SH-SY5Y (cell line): ENCODE measurements at regions not wholly inside any gene's neighbourhood (a gene's known extent, or its start where the extent isn't known, plus 50 kb on each side); places are given as distances from the start of the nearest gene placed in this dataset.

Experiments used
- GATA2 ChIP-seq: IDR thresholded peaks from 2 replicates; pipeline ENCODE4 v1.6.1; 2011; ENCODE audit warnings: mild to moderate bottlenecking, low read depth, low read length
- GATA3 ChIP-seq: IDR thresholded peaks from 2 replicates; pipeline ENCODE4 v1.6.1; 2011; ENCODE audit warnings: low read depth, mild to moderate bottlenecking, low read length, moderate library complexity

GRCh38 chr7:155191137-155191536 lies 106.5 kb upstream of the INSIG1 start:
- TF ChIP-seq GATA2 (no peak), GATA3 (no peak)

GRCh38 chr7:155191901-155192478 lies 105.7 kb upstream of the INSIG1 start:
- no peak for TF ChIP-seq GATA3
- TF ChIP-seq GATA2: no peak

GRCh38 chr7:155192961-155193640 lies 104.6 kb upstream of the INSIG1 start:
- TF ChIP-seq GATA2: no peak
- TF ChIP-seq GATA3: no peak

- TF ChIP-seq GATA3 (no peak), GATA2 (no peak)
Measured at GRCh38 chr7:155193716-155194115, 104.0 kb upstream of the INSIG1 start.

GRCh38 chr7:155194382-155195140 lies 103.1 kb upstream of the INSIG1 start:
- TF ChIP-seq GATA2: no peak
- TF ChIP-seq GATA3: no peak

- TF ChIP-seq GATA3: no peak
- no peak for TF ChIP-seq GATA2
Measured at GRCh38 chr7:155195939-155196523, 101.6 kb upstream of the INSIG1 start.

GRCh38 chr7:155198196-155198892 lies 99.3 kb upstream of the INSIG1 start:
- TF ChIP-seq GATA3 (no peak), GATA2 (no peak)

- TF ChIP-seq GATA3 (no peak), GATA2 (no peak)
Measured at GRCh38 chr7:155198901-155199845, 98.5 kb upstream of the INSIG1 start.

- no peak for TF ChIP-seq GATA2
- no peak for TF ChIP-seq GATA3
Measured at GRCh38 chr7:155201325-155202087, 96.2 kb upstream of the INSIG1 start.

GRCh38 chr7:155202106-155202871 lies 95.4 kb upstream of the INSIG1 start:
- TF ChIP-seq GATA3 (no peak), GATA2 (no peak)

GRCh38 chr7:155203059-155203881 lies 94.4 kb upstream of the INSIG1 start:
- TF ChIP-seq GATA2 (no peak), GATA3 (no peak)
